ENCODE measurements at regions not wholly inside any gene's neighbourhood (a gene's known extent, or its start where the extent isn't known, plus 50 kb on each side); places are given as distances from the start of the nearest gene placed in this dataset.

- no peak for ATAC-seq
- no peak overlapping the region for H3K4me3 Mint-ChIP-seq
- POLR2A ChIA-PET, result no interaction called here
- DNase-seq (ENCODE audit: low spot score), result no peak
- CTCF ChIA-PET, result no interaction called here
- H3K27ac Mint-ChIP-seq, result no peak overlapping the region
- H3K9me3 Mint-ChIP-seq, result peaks cover 21% of the 10 kb centered on the region
- 0 out of 2 replicates have a peak, but pooled peaks cover 3% of the 10 kb centered on the region for H3K4me1 Mint-ChIP-seq
- peaks cover 2% of the 10 kb centered on the region; the same call in 1 of the 2 replicates for H3K36me3 Mint-ChIP-seq
- TF ChIP-seq STAT6 (CRISPR knock-in tag; conservative IDR thresholded peaks at IDR 0.05; ENCODE audit: low read depth) (no peak), ESRRA (CRISPR knock-in tag; IDR thresholded peaks at IDR 0.05; ENCODE audit: borderline replicate concordance) (no peak), AFF4 (CRISPR knock-in tag; IDR thresholded peaks at IDR 0.05; ENCODE audit: borderline replicate concordance) (no peak), FOXJ3 (CRISPR knock-in tag; IDR thresholded peaks at IDR 0.05; ENCODE audit: borderline replicate concordance) (no peak), PRDM15 (CRISPR knock-in tag; IDR thresholded peaks at IDR 0.05) (no peak), ZBTB21 (CRISPR knock-in tag; IDR thresholded peaks at IDR 0.05; ENCODE audit: borderline replicate concordance) (no peak), ATF1 (CRISPR knock-in tag; IDR thresholded peaks at IDR 0.05) (no peak), E2F1 (CRISPR knock-in tag; IDR thresholded peaks at IDR 0.05) (no peak), ZNF671 (CRISPR knock-in tag; IDR thresholded peaks at IDR 0.05) (no peak), ZNF512 (CRISPR knock-in tag; IDR thresholded peaks at IDR 0.05; ENCODE audit: borderline replicate concordance) (no peak), ZNF138 (CRISPR knock-in tag; conservative IDR thresholded peaks at IDR 0.05) (no peak), RELA (CRISPR knock-in tag; IDR thresholded peaks at IDR 0.05; ENCODE audit: borderline replicate concordance) (no peak), FOXK1 (CRISPR knock-in tag; IDR thresholded peaks at IDR 0.05) (no peak), ZNF532 (CRISPR knock-in tag; IDR thresholded peaks at IDR 0.05; ENCODE audit: borderline replicate concordance) (no peak), CREB1 (CRISPR knock-in tag; IDR thresholded peaks at IDR 0.05) (no peak), ZNF317 (CRISPR knock-in tag; IDR thresholded peaks at IDR 0.05; ENCODE audit: borderline replicate concordance, low read depth) (no peak), CBFB (CRISPR knock-in tag; IDR thresholded peaks at IDR 0.05; ENCODE audit: low read depth) (no peak), ZNF416 (CRISPR knock-in tag; IDR thresholded peaks at IDR 0.05) (no peak)
- H3K27me3 Mint-ChIP-seq (ENCODE audit: low read depth), result no peaks in the 10 kb centered on the region
Observed at GRCh38 chr3:87329065-87329464, 52.7 kb upstream of the POU1F1 start.
